ENCODE measurements at regions not wholly inside any gene's neighbourhood (a gene's known extent, or its start where the extent isn't known, plus 50 kb on each side); places are given as distances from the start of the nearest gene placed in this dataset.

- no peak for TF ChIP-seq EZH2phosphoT487 (IDR thresholded peaks at IDR 0.05; ENCODE audit: borderline replicate concordance, low read length)
- TF ChIP-seq CTCF (IDR thresholded peaks at IDR 0.05; ENCODE audit: low read depth, low read length, poor library complexity, severe bottlenecking): no peak
Observed at GRCh38 chr9:23278561-23278960, 547.5 kb downstream of the ELAVL2 start.

Data from DOHH2 (cell line).